NB4 (cell line): ENCODE measurements at regions not wholly inside any gene's neighbourhood (a gene's known extent, or its start where the extent isn't known, plus 50 kb on each side); places are given as distances from the start of the nearest gene placed in this dataset.

Experiments
- DNase-seq: peaks from one replicate; pipeline ENCODE4 v3.0.0; 2010; ENCODE audit warnings: low read depth
- H3K4me3 ChIP-seq: one replicate; pipeline ENCODE4 v1.5.1; 2011; ENCODE audit warnings: mild to moderate bottlenecking, low read depth, low read length, moderate library complexity
- MYC ChIP-seq: IDR thresholded peaks from 2 replicates; pipeline ENCODE4 v1.6.1; 2011; ENCODE audit warnings: low read depth, low read length
- POLR2A ChIP-seq: IDR thresholded peaks from 2 replicates; pipeline ENCODE4 v1.6.1; 2011; ENCODE audit warnings: mild to moderate bottlenecking; ENCODE audit not compliant: insufficient read length; ENCODE audit errors: extremely low read depth
- TF ChIP-seq, protein P1 (sequence below): IDR thresholded peaks from 2 replicates; pipeline ENCODE4 v1.6.1; 2011; ENCODE audit warnings: low read depth, low read length
- TF ChIP-seq, protein P2 (sequence below): IDR thresholded peaks from one replicate; pipeline ENCODE4 v1.5.1; 2012; ENCODE audit warnings: low read depth, low read length

DNA sequence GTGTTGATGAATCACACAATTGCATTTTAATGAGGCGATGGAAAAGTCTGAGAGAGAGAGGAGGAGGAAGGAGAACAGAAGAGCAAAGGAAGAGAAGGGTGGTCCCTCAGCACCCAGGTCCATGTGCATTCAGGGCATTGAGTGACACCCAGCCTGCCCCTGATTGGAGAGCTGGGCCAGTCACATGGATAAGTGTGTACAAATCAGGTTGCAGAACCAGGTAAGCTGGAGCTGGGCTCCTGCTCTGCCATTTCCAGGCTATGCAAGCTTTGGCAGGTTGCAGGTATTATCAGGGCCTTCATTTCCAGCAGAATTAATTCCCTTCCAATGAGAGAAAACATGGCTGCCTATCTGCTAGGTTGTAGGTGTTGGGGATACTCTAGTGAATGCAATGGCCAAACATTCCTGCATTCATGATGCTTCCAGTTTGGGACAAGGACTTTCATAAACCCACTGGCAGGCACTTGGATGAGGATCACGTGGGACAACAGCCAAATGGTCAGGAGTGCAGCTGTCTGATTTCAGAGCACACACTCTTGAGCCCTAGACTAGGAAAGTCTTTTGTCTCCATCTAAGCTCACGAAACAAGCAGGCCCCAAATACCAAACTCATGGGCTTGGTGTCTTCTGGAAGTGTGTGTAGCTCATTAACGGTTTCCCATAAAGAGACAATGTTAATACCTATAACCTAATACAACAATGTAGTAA lies 577.9 kb upstream of the CDH5 start:
- no peak overlapping the region for H3K4me3 ChIP-seq
- DNase-seq, result no peak
- TF ChIP-seq, protein P1, sequence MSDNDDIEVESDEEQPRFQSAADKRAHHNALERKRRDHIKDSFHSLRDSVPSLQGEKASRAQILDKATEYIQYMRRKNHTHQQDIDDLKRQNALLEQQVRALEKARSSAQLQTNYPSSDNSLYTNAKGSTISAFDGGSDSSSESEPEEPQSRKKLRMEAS, result no peak

DNA sequence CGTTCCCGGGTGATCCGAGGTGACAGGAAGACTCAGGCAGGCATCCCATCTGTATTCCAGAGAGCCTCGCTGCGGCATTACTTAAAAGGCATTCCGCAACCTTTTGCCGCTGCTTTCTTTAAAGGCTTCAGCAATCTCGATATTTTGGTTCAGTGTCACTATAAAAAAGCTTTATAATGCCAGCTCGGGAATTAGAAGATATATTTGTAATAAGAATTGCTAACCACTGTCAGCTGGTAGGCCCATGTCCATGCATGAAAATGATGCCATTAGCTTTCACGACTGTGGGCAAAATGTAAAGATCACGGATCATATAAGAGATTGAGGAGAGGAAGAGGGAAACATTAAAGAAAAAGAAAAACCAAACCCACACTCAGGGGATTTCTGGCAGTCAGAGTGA lies 578.6 kb upstream of the CDH5 start:
- TF ChIP-seq MYC (no peak), POLR2A (no peak)
- TF ChIP-seq, protein P2, sequence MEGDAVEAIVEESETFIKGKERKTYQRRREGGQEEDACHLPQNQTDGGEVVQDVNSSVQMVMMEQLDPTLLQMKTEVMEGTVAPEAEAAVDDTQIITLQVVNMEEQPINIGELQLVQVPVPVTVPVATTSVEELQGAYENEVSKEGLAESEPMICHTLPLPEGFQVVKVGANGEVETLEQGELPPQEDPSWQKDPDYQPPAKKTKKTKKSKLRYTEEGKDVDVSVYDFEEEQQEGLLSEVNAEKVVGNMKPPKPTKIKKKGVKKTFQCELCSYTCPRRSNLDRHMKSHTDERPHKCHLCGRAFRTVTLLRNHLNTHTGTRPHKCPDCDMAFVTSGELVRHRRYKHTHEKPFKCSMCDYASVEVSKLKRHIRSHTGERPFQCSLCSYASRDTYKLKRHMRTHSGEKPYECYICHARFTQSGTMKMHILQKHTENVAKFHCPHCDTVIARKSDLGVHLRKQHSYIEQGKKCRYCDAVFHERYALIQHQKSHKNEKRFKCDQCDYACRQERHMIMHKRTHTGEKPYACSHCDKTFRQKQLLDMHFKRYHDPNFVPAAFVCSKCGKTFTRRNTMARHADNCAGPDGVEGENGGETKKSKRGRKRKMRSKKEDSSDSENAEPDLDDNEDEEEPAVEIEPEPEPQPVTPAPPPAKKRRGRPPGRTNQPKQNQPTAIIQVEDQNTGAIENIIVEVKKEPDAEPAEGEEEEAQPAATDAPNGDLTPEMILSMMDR, result no peak
- TF ChIP-seq, protein P1, result no peak
- DNase-seq, result no peak
- H3K4me3 ChIP-seq, result no peak overlapping the region

DNA sequence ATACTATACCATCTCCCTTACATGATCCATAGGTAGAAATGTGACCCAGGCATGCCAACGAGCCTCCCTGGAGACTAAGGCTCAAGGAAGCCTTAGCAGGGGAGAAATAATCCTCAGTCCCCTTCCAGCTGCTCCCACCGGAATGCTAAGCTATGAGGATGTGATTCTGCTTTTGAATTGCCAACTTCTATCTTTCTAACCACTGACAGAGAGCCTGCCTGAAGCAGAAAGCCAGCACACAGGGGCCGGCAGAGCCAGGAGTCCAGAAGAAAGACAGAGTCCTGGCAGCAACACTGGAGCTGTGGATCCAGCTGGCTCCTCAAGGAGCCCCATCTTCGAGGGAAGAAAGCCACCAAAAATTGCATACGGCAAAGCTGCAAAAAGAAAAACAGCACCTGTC lies 579.6 kb upstream of the CDH5 start:
- no peak overlapping the region for H3K4me3 ChIP-seq
- TF ChIP-seq, protein P1, result no peak
- TF ChIP-seq POLR2A (no peak), MYC (no peak)
- TF ChIP-seq, protein P2, result no peak
- DNase-seq, result no peak

DNA sequence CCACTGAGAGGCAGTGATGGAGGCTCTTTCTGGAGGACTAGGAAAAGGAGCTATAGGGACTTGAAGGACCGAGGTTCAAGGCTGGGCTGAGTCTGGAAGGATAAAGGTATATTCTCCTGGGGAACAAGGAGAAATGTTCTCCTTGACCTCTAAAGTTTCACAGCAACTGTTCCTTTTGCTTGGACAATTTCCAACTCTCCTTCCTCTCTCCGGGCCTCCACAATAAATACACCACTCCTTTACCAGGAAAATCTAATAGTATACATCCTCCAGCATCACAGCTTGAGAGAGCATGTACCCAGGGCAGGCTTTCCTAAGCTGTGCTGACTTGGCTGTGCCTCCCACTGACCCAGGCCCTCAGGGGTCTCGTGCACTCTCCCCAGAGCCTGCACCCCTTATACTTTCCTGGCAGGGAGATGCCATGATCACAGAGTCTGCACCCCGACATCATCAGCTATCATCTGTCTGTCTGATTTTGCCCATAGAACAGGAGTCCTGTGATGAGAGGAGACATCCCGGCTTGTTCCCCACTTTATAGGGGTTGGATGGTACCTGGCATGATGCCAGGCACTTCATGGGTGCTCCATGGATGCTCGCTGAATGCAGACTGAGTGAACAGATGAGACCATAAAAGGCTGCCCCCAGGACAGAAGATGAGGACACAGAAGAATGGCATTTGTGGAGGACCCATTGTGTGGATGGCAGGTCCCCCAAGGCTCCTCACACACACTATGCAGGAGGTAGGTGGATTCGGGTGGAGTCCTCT lies 582.6 kb upstream of the CDH5 start:
- no peak for DNase-seq
- H3K4me3 ChIP-seq, result no peak overlapping the region
- no peak for TF ChIP-seq POLR2A
- TF ChIP-seq, protein P2, result no peak
- TF ChIP-seq MYC, result no peak
- TF ChIP-seq, protein P1, result no peak

DNA sequence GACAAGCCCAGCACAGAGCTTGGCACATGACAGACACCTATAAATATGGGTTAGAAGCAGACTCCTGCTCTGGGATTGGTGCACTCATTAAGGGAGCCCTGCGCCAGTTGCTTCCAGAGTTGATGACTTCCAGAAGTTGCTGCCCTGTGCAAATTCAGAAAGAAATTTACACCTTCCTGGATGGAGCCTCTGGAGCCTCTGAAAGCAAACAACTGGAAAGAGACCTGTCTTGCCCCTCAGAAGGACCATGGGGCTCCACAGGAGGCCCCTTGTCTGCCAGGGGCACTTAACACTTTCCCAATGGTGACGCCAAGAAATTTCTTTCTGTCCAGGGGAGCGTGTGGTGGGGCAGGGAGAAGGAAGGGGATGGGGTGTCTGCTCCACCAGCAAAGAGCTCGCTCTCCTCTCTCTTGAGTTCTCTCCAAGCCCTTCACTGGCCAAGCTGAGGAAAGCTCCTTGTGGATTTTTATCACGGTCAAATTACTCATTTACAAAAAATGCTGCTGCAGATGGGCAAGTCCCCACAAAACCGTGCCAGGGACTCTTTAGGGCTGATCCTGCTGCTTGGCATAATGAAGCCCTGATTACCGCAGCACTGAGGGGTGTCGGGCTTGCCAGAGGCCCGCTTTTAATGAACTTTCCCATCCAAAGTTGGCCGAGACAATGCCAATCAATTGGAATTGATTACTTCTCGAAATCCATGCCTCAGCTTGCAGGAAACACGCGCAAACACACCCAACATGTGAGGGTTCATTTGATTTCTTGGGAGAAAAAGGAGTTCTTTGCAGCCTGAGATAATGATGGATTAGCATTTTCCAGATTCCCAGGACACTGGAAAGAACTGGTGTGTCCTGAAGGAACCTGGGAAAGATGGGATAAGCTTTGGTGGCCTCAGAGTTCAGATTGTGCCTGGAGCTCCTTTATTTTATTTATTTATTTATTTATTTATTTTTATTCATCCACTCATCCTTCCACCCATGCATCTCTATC lies 583.6 kb upstream of the CDH5 start:
- H3K4me3 ChIP-seq, result no peak overlapping the region
- TF ChIP-seq, protein P1, result no peak
- no peak for TF ChIP-seq MYC
- no peak for DNase-seq

DNA sequence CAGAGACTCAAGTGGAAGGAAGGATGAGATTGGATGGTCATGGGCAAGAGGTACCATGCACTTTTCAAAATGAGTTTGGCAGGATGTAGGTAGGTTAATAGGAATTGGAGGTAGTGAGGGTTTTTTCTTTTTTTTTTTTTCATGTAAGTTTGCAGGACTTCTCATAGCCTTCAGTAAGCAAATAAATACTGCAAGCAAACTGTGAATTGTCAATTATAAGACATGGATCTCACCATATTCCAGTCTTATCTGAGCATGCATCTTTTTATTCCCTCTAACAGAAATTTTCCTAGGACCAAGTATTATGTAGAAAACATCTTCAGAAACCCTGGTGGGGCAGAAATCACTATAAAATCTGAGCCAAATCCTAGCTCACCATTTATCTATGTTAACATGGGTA lies 584.6 kb upstream of the CDH5 start:
- no peak for TF ChIP-seq POLR2A
- TF ChIP-seq, protein P2, result no peak
- TF ChIP-seq MYC, result no peak
- TF ChIP-seq, protein P1, result no peak
- no peak for DNase-seq
- H3K4me3 ChIP-seq, result no peak overlapping the region
